Sigmoid colon (tissue), 4 donors: ENCODE measurements at regions not wholly inside any gene's neighbourhood (a gene's known extent, or its start where the extent isn't known, plus 50 kb on each side); places are given as distances from the start of the nearest gene placed in this dataset.

Experiments
- CTCF ChIP-seq, 4 experiments: fragments of 450-650 bp in 3 of 4; fragments of 200-600 bp in 1 of 4; IDR thresholded peaks; one replicate each; pipeline ENCODE4 v1.5.1; 2016 to 2019; ENCODE audit warnings: antibody characterized with exemption in 4 of 4, mild to moderate bottlenecking in 3 of 4, moderate library complexity in 2 of 4
- POLR2AphosphoS5 ChIP-seq, 4 donors: sonication (generic); formaldehyde crosslinking; IDR thresholded peaks; one replicate each; pipeline ENCODE4 v1.6.1; 2017; ENCODE audit warnings: antibody characterized with exemption in 4 of 4

GRCh38 chrX:45696736-45697135 lies 496.1 kb upstream of the DIPK2B start:
- TF ChIP-seq POLR2AphosphoS5 (IDR thresholded peaks at IDR 0.05) (no peak), CTCF (IDR thresholded peaks at IDR 0.05) (no peak)
